ENCODE measurements at regions not wholly inside any gene's neighbourhood (a gene's known extent, or its start where the extent isn't known, plus 50 kb on each side); places are given as distances from the start of the nearest gene placed in this dataset.

DNA sequence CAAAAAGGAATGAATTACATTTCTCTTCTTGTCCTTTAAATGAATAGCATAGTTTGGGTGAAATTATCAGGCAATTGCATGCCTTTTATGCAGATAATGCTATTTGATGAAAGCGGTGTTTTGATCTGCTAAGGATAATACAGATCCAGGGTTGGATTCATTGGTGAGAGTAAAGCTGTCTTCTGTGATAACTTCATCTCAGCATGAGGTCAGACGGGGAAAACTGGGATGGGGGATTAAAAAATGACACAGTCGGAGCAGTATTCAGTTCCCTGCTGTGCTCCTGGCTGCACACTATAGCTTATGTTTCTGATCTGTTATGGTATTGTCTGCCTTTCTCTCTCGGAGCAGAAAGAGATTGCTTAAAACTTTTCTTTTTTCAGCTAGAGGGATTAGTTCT, 105.9 kb upstream of the TENM3 start:
- H3K9me3 ChIP-seq (ENCODE audit: control insufficient read depth, insufficient read depth, low read length), result no peaks in the 10 kb centered on the region
- no peak overlapping the region for H3K14ac ChIP-seq (replicated peaks; ENCODE audit: low read depth, low read length)
- no peaks in the 10 kb centered on the region for H3K27me3 ChIP-seq (ENCODE audit: control insufficient read depth, insufficient read depth, low read length)
- no peak overlapping the region for H2BK5ac ChIP-seq (ENCODE audit: low read depth, low read length, poor library complexity, severe bottlenecking)
- H3K18ac ChIP-seq (ENCODE audit: low read depth, low read length), result no peak overlapping the region
- 100% methylated on average over 1 of the region's 4 CpGs; no CpG with 5 or more reads in 1 of the 2 experiments for WGBS, 2 experiments (ENCODE audit: extremely low coverage in 2 of 2, insufficient read length in 1 of 2)
- H3K79me1 ChIP-seq (ENCODE audit: low read depth in 1 of 2, low read length in 2 of 2), result peaks cover 0 to 2% of the 10 kb centered on the region in 2 experiments; a peak in 1 of 4 replicates
- H2BK15ac ChIP-seq (ENCODE audit: low read depth, low read length), result no peak overlapping the region
- no peak overlapping the region for H2AK5ac ChIP-seq (ENCODE audit: low read depth, low read length)
- ATAC-seq (ENCODE audit: low read depth) (no peak), DNase-seq (no peak)
- no peak overlapping the region for H3K56ac ChIP-seq (ENCODE audit: extremely low read depth, insufficient read depth, low read length)
- no peak overlapping the region for H2AK9ac ChIP-seq (replicated peaks; ENCODE audit: low read depth, low read length, poor library complexity)
- intact Hi-C loops (cut with micrococcal nuclease) (no loop called here), dilution Hi-C loops (cut with HindIII; ENCODE audit: low sequenced_read_pairs, unreplicated experiment) (no loop called here), in situ Hi-C loops (cut with MboI; ENCODE audit: low sequenced_read_pairs) (no loop called here)
- H3K4me2 ChIP-seq (ENCODE audit: low read depth, low read length), result no peak overlapping the region
- no peak for TF ChIP-seq CHD1 (IDR thresholded peaks at IDR 0.05; ENCODE audit: low read depth, low read length)
- no peak for TF ChIP-seq CEBPB (IDR thresholded peaks at IDR 0.05; ENCODE audit: low read depth, low read length)
- no peak for TF ChIP-seq ELK1 (IDR thresholded peaks at IDR 0.05; ENCODE audit: borderline replicate concordance, low read depth, low read length)
- TF ChIP-seq RCOR1 (IDR thresholded peaks at IDR 0.05; ENCODE audit: insufficient replicate concordance, low read length), result no peak
- TF ChIP-seq FOS (IDR thresholded peaks at IDR 0.05; ENCODE audit: low read depth, low read length), result no peak
- TF ChIP-seq RAD21 (IDR thresholded peaks at IDR 0.05; ENCODE audit: low read length), result no peak
- TF ChIP-seq NFE2L2 (IDR thresholded peaks at IDR 0.05; ENCODE audit: low read depth, low read length), result no peak
- no peak for TF ChIP-seq CTCF (conservative IDR thresholded peaks at IDR 0.05; ENCODE audit: low read depth, low read length)
- TF ChIP-seq BHLHE40 (IDR thresholded peaks at IDR 0.05; ENCODE audit: low read depth, low read length), result no peak
- TF ChIP-seq, protein P1, sequence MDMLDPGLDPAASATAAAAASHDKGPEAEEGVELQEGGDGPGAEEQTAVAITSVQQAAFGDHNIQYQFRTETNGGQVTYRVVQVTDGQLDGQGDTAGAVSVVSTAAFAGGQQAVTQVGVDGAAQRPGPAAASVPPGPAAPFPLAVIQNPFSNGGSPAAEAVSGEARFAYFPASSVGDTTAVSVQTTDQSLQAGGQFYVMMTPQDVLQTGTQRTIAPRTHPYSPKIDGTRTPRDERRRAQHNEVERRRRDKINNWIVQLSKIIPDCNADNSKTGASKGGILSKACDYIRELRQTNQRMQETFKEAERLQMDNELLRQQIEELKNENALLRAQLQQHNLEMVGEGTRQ (IDR thresholded peaks at IDR 0.05; ENCODE audit: low read depth, low read length), result no peak
- TF ChIP-seq MXI1 (IDR thresholded peaks at IDR 0.05; ENCODE audit: borderline replicate concordance, low read depth, low read length), result no peak
- TF ChIP-seq SMC3 (IDR thresholded peaks at IDR 0.05; ENCODE audit: low read depth, low read length), result no peak
- TF ChIP-seq RFX5 (IDR thresholded peaks at IDR 0.05; ENCODE audit: low read depth, low read length), result no peak
- no peak overlapping the region for H4K8ac ChIP-seq (ENCODE audit: low read depth in 2 of 2, low read length in 2 of 2)
- ChIA-PET POLR2A (ENCODE audit: unreplicated experiment) (no interaction called here), CTCF (no interaction called here)
- H2AFZ ChIP-seq (replicated peaks; ENCODE audit: low read length, poor library complexity), result no peak overlapping the region
- no peaks in the 10 kb centered on the region for H4K20me1 ChIP-seq (ENCODE audit: insufficient read depth, low read length)
- no peak overlapping the region for H2BK20ac ChIP-seq (ENCODE audit: low read depth, low read length)
- no peaks in the 10 kb centered on the region for H3K36me3 ChIP-seq (ENCODE audit: control insufficient read depth, insufficient read depth, low read length)
- 0 out of 2 replicates have a peak, but pooled peaks cover 2% of the 10 kb centered on the region for H3K9me1 ChIP-seq (ENCODE audit: insufficient read depth, low read length)
- H3K23ac ChIP-seq (ENCODE audit: low read depth, low read length), result no peak overlapping the region
- no peak overlapping the region for H4K91ac ChIP-seq (ENCODE audit: insufficient read depth, low read depth, low read length)
- H3K4me1 ChIP-seq (ENCODE audit: control insufficient read depth, insufficient read depth, low read length), result peaks cover under 1% of the 10 kb centered on the region; the same call in 1 of the 2 replicates
- H3K4ac ChIP-seq (ENCODE audit: low read depth, low read length), result no peak overlapping the region
- H4K5ac ChIP-seq (ENCODE audit: low read depth, low read length), result no peak overlapping the region
- H3K4me3 ChIP-seq (ENCODE audit: insufficient read depth, low read depth, low read length), result no peak overlapping the region
- no TSS peak for BruUV-seq (replicated peaks)
- no peak overlapping the region for H2BK120ac ChIP-seq (ENCODE audit: low read depth, low read length)
- H3K9ac ChIP-seq (ENCODE audit: low read depth, low read length), result no peak overlapping the region
- no peak overlapping the region for H3K27ac ChIP-seq (ENCODE audit: insufficient read depth, low read length)

Measured in IMR-90 (cell line).